ENCODE measurements at regions not wholly inside any gene's neighbourhood (a gene's known extent, or its start where the extent isn't known, plus 50 kb on each side); places are given as distances from the start of the nearest gene placed in this dataset.

- no peak for TF ChIP-seq NFRKB (IDR thresholded peaks at IDR 0.05)
- no peak for TF ChIP-seq SP1 (IDR thresholded peaks at IDR 0.05)
- TF ChIP-seq L3MBTL2 (conservative IDR thresholded peaks at IDR 0.05): no peak
- no peak for TF ChIP-seq SUZ12 (IDR thresholded peaks at IDR 0.05)
- TF ChIP-seq FOXM1 (IDR thresholded peaks at IDR 0.05; ENCODE audit: borderline replicate concordance): no peak
- TF ChIP-seq ARNT (IDR thresholded peaks at IDR 0.05): no peak
- TF ChIP-seq, protein P1, sequence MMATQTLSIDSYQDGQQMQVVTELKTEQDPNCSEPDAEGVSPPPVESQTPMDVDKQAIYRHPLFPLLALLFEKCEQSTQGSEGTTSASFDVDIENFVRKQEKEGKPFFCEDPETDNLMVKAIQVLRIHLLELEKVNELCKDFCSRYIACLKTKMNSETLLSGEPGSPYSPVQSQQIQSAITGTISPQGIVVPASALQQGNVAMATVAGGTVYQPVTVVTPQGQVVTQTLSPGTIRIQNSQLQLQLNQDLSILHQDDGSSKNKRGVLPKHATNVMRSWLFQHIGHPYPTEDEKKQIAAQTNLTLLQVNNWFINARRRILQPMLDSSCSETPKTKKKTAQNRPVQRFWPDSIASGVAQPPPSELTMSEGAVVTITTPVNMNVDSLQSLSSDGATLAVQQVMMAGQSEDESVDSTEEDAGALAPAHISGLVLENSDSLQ (IDR thresholded peaks at IDR 0.05): no peak
- no peak for TF ChIP-seq FOXK2 (IDR thresholded peaks at IDR 0.05)
- no peak for TF ChIP-seq HDGF (IDR thresholded peaks at IDR 0.05; ENCODE audit: borderline replicate concordance)
- TF ChIP-seq BHLHE40 (IDR thresholded peaks at IDR 0.05; ENCODE audit: borderline replicate concordance): no peak
- TF ChIP-seq ZNF384 (IDR thresholded peaks at IDR 0.05): no peak
- TF ChIP-seq ELF4 (IDR thresholded peaks at IDR 0.05): no peak
- TF ChIP-seq TARDBP (IDR thresholded peaks at IDR 0.05): no peak
These were observed 406.3 kb downstream of the SPRY1 start for GRCh38 chr4:123802933-123803332.
